WTC11 (cell line): ENCODE measurements at regions not wholly inside any gene's neighbourhood (a gene's known extent, or its start where the extent isn't known, plus 50 kb on each side); places are given as distances from the start of the nearest gene placed in this dataset.
A peak's percentile ranks its signal among the peaks of the same experiment; 100 is the strongest.

ENCODE experiments used
- ATAC-seq: fragments of 200-7000 bp; cut with Tn5 transposase; 2 replicates; pipeline ENCODE4 v1.10.0; 2021; ENCODE audit warnings: mild to moderate bottlenecking, moderate library complexity
- CTCF ChIA-PET: fragments of 300-600 bp; sonication (Branson Sonifier 250); formaldehyde crosslinking; loops from one replicate; lab custom pipeline; 2021; ENCODE audit warnings: antibody characterized with exemption; lab: Charles Lee
- POLR2A ChIA-PET: fragments of 350-600 bp; sonication (Branson Sonifier 250); formaldehyde crosslinking; loops from one replicate; lab custom pipeline; 2021; ENCODE audit warnings: antibody characterized with exemption; lab: Charles Lee
- DNase-seq: peaks from one replicate; pipeline ENCODE4 v3.0.0; 2021; ENCODE audit warnings: low spot score
- H3K27ac Mint-ChIP-seq: 2 replicates; pipeline ENCODE4 v1.8.0; 2021; ENCODE audit warnings: mixed read lengths
- H3K27me3 Mint-ChIP-seq: 2 replicates; pipeline ENCODE4 v1.8.0; 2021; ENCODE audit warnings: low read depth, mild to moderate bottlenecking, moderate library complexity, mixed read lengths
- H3K36me3 Mint-ChIP-seq: 2 replicates; pipeline ENCODE4 v1.8.0; 2021; ENCODE audit warnings: mixed read lengths
- H3K4me1 Mint-ChIP-seq: 2 replicates; pipeline ENCODE4 v1.8.0; 2022; ENCODE audit warnings: mixed read lengths
- H3K4me3 Mint-ChIP-seq: 2 replicates; pipeline ENCODE4 v1.8.0; 2021; ENCODE audit warnings: mild to moderate bottlenecking, moderate library complexity, mixed read lengths
- H3K9me3 Mint-ChIP-seq: 2 replicates; pipeline ENCODE4 v1.8.0; 2021; ENCODE audit warnings: mixed read lengths
- ATF1 ChIP-seq: sonication (generic); formaldehyde crosslinking; IDR thresholded peaks from 2 replicates; pipeline ENCODE4 v1.8.1; 2023; ENCODE audit warnings: mild to moderate bottlenecking, moderate library complexity, missing genetic modification reagents
- GABPB1 ChIP-seq: sonication (generic); formaldehyde crosslinking; IDR thresholded peaks from 2 replicates; pipeline ENCODE4 v1.8.1; 2023; ENCODE audit warnings: mild to moderate bottlenecking, missing genetic modification reagents
- HMGA2 ChIP-seq: fragments of 250-450 bp; sonication (Bioruptor Pico); IDR thresholded peaks from 2 replicates; pipeline ENCODE4 v1.4.0; 2021; ENCODE audit warnings: mild to moderate bottlenecking, moderate library complexity
- MYBL2 ChIP-seq: sonication (generic); formaldehyde crosslinking; IDR thresholded peaks from 2 replicates; pipeline ENCODE4 v1.8.1; 2023; ENCODE audit warnings: mild to moderate bottlenecking, moderate library complexity, missing genetic modification reagents
- SMAD4 ChIP-seq: sonication (generic); formaldehyde crosslinking; IDR thresholded peaks from 2 replicates; pipeline ENCODE4 v1.8.0; 2022; ENCODE audit warnings: mild to moderate bottlenecking, missing genetic modification reagents
- TCF7 ChIP-seq: sonication (generic); formaldehyde crosslinking; IDR thresholded peaks from 2 replicates; pipeline ENCODE4 v1.8.0; 2022; ENCODE audit warnings: mild to moderate bottlenecking, low read depth, missing genetic modification reagents, moderate library complexity
- TEAD1 ChIP-seq: sonication (generic); formaldehyde crosslinking; IDR thresholded peaks from 2 replicates; pipeline ENCODE4 v1.8.0; 2022; ENCODE audit warnings: mild to moderate bottlenecking, missing genetic modification reagents
- ZNF396 ChIP-seq: fragments of 250-450 bp; sonication (Bioruptor Pico); IDR thresholded peaks from 2 replicates; pipeline ENCODE4 v1.8.0; 2021; ENCODE audit warnings: mild to moderate bottlenecking, moderate library complexity, borderline replicate concordance
- TF ChIP-seq, protein P1 (sequence below): sonication (generic); formaldehyde crosslinking; IDR thresholded peaks from 2 replicates; pipeline ENCODE4 v1.8.1; 2022; ENCODE audit warnings: low read depth, mild to moderate bottlenecking, moderate library complexity, missing genetic modification reagents, borderline replicate concordance
- TF ChIP-seq, protein P2 (sequence below): fragments of 250-450 bp; sonication (Bioruptor Pico); conservative IDR thresholded peaks from 2 replicates; pipeline ENCODE4 v1.9.0; 2021; ENCODE audit warnings: mild to moderate bottlenecking
- TF ChIP-seq, protein P3 (sequence below): fragments of 200-600 bp; IDR thresholded peaks from 2 replicates; pipeline ENCODE4 v1.8.0; 2022; ENCODE audit warnings: antibody characterized with exemption
- TF ChIP-seq, protein P4 (sequence below): sonication (generic); formaldehyde crosslinking; IDR thresholded peaks from 2 replicates; pipeline ENCODE4 v1.8.1; 2023; ENCODE audit warnings: mild to moderate bottlenecking, missing genetic modification reagents, moderate library complexity
- TF ChIP-seq, protein P5 (sequence below): fragments of 250-450 bp; sonication (Bioruptor Pico); IDR thresholded peaks from 2 replicates; pipeline ENCODE4 v1.9.0; 2021; ENCODE audit warnings: mild to moderate bottlenecking

DNA sequence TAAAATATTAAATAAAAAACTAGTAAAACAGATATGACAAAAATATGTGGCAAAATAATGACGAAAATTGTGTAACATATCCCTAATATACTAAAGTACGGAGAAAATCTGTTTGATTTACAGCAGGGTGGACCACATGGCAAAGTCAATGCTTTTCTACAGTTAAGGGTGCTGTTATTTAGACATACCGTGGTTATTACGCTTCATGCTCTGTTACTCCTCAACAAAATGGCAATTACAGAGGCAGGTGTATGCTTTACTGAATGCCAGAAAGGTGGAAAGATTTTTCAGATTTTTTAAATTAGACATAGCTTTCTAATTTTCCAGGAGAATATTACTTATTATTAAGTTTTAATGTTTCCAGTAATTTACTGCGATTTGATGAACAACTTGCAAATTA, 343.9 kb upstream of the DPYD start:
- H3K4me1 Mint-ChIP-seq, result no peaks in the 10 kb centered on the region
- ATAC-seq, result no peak
- H3K9me3 Mint-ChIP-seq, result no peaks in the 10 kb centered on the region
- H3K4me3 Mint-ChIP-seq, result no peak overlapping the region
- ChIA-PET CTCF (no interaction called here), POLR2A (no interaction called here)
- TF ChIP-seq GABPB1 (CRISPR knock-in tag), result no peak
- TF ChIP-seq SMAD4 (CRISPR knock-in tag), result no peak
- TF ChIP-seq HMGA2 (CRISPR knock-in tag), result peak; percentile 39; the same call in 1 of the 2 replicates
- DNase-seq, result no peak
- H3K36me3 Mint-ChIP-seq, result no peaks in the 10 kb centered on the region
- H3K27ac Mint-ChIP-seq, result no peak overlapping the region
- H3K27me3 Mint-ChIP-seq, result no peaks in the 10 kb centered on the region

DNA sequence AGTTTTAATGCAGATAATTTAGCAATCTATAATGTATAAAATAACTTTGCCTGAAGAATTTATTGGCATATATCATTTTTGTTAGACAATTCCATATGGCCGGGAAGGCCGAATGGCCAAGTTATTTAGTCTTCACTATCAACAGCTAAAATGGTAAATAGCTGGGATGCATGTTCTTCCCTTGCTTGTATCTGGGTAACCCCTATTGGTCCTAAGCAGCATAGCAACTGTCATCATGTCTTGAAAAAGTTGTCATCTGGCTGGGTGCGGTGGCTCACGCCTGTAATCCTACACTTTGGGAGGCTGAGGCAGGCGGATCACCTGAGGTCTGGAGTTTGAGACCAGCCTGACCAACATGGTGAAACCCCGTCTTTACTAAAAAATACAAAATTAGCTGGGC, 340.0 kb upstream of the DPYD start:
- Mint-ChIP-seq H3K27me3 (no peaks in the 10 kb centered on the region), H3K4me1 (no peaks in the 10 kb centered on the region)

More for the DNA sequence above, 340.0 kb upstream of the DPYD start:
- Mint-ChIP-seq H3K4me3 (no peak overlapping the region), H3K36me3 (no peaks in the 10 kb centered on the region), H3K27ac (no peak overlapping the region), H3K9me3 (no peaks in the 10 kb centered on the region)
- CTCF ChIA-PET, result no interaction called here
- TF ChIP-seq MYBL2 (no peak), TEAD1 (CRISPR knock-in tag) (no peak), ATF1 (no peak), ZNF396 (CRISPR knock-in tag) (no peak), TCF7 (CRISPR knock-in tag) (no peak), SMAD4 (CRISPR knock-in tag) (no peak)
- TF ChIP-seq, protein P1, sequence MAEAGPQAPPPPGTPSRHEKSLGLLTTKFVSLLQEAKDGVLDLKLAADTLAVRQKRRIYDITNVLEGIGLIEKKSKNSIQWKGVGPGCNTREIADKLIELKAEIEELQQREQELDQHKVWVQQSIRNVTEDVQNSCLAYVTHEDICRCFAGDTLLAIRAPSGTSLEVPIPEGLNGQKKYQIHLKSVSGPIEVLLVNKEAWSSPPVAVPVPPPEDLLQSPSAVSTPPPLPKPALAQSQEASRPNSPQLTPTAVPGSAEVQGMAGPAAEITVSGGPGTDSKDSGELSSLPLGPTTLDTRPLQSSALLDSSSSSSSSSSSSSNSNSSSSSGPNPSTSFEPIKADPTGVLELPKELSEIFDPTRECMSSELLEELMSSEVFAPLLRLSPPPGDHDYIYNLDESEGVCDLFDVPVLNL (CRISPR knock-in tag), result no peak
- TF ChIP-seq, protein P2, sequence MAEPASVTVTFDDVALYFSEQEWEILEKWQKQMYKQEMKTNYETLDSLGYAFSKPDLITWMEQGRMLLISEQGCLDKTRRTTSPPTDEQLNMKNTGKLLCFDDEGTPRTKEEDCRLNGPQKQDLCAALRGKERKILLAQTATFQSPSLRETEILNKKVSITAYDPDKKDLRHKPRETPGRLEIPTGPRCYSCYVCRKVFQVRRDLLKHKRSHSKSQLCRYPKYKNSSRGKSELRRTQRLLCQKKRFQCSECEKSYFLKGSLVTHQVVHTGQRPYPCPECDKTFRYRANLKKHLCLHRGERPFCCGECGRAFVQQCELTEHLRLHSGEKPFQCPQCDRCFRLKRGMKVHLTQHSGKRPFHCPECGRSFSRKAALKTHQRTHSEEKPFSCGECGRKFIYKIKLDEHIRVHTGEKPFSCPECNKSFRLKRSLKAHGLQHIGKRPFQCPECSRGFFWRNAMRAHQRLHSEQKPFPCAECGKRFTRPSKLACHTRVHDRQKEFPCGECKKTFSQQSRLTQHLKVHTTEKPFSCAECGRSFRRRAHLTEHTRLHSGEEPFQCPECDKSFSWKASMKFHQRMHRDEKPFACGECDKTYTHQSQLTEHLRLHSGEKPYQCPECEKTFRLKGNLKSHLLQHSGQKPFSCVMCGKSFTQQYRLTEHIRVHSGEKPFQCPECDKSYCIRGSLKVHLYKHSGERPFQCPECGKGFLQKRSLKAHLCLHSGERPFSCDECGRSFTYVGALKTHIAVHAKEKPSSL, result no peak
- TF ChIP-seq, protein P3, sequence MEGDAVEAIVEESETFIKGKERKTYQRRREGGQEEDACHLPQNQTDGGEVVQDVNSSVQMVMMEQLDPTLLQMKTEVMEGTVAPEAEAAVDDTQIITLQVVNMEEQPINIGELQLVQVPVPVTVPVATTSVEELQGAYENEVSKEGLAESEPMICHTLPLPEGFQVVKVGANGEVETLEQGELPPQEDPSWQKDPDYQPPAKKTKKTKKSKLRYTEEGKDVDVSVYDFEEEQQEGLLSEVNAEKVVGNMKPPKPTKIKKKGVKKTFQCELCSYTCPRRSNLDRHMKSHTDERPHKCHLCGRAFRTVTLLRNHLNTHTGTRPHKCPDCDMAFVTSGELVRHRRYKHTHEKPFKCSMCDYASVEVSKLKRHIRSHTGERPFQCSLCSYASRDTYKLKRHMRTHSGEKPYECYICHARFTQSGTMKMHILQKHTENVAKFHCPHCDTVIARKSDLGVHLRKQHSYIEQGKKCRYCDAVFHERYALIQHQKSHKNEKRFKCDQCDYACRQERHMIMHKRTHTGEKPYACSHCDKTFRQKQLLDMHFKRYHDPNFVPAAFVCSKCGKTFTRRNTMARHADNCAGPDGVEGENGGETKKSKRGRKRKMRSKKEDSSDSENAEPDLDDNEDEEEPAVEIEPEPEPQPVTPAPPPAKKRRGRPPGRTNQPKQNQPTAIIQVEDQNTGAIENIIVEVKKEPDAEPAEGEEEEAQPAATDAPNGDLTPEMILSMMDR, result no peak
- TF ChIP-seq, protein P4, sequence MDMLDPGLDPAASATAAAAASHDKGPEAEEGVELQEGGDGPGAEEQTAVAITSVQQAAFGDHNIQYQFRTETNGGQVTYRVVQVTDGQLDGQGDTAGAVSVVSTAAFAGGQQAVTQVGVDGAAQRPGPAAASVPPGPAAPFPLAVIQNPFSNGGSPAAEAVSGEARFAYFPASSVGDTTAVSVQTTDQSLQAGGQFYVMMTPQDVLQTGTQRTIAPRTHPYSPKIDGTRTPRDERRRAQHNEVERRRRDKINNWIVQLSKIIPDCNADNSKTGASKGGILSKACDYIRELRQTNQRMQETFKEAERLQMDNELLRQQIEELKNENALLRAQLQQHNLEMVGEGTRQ (CRISPR knock-in tag), result no peak
- TF ChIP-seq, protein P5, sequence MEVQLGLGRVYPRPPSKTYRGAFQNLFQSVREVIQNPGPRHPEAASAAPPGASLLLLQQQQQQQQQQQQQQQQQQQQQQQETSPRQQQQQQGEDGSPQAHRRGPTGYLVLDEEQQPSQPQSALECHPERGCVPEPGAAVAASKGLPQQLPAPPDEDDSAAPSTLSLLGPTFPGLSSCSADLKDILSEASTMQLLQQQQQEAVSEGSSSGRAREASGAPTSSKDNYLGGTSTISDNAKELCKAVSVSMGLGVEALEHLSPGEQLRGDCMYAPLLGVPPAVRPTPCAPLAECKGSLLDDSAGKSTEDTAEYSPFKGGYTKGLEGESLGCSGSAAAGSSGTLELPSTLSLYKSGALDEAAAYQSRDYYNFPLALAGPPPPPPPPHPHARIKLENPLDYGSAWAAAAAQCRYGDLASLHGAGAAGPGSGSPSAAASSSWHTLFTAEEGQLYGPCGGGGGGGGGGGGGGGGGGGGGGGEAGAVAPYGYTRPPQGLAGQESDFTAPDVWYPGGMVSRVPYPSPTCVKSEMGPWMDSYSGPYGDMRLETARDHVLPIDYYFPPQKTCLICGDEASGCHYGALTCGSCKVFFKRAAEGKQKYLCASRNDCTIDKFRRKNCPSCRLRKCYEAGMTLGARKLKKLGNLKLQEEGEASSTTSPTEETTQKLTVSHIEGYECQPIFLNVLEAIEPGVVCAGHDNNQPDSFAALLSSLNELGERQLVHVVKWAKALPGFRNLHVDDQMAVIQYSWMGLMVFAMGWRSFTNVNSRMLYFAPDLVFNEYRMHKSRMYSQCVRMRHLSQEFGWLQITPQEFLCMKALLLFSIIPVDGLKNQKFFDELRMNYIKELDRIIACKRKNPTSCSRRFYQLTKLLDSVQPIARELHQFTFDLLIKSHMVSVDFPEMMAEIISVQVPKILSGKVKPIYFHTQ (CRISPR knock-in tag), result no peak
- POLR2A ChIA-PET, result no interaction called here
- peak; percentile 14 for DNase-seq
- ATAC-seq, result peak; percentile 85
